Lower leg skin (tissue), 4 donors: ENCODE measurements at regions not wholly inside any gene's neighbourhood (a gene's known extent, or its start where the extent isn't known, plus 50 kb on each side); places are given as distances from the start of the nearest gene placed in this dataset.

Experiments used
- DNase-seq, 2 donors: peaks; one replicate each; pipeline ENCODE4 v3.0.0-alpha.2; 2019; ENCODE audit warnings: low spot score in 2 of 2
- H3K4me3 ChIP-seq: fragments of 200-600 bp; sonication (generic); 2 replicates; pipeline ENCODE4 v1.5.1; 2017; ENCODE audit warnings: mild to moderate bottlenecking, low read depth; ENCODE audit not compliant: poor library complexity, severe bottlenecking
- POLR2A ChIP-seq, 2 donors: fragments of 450-650 bp; IDR thresholded peaks; one replicate each; pipeline ENCODE4 v1.6.1; 2016 to 2017; ENCODE audit warnings: antibody characterized with exemption in 2 of 2, mild to moderate bottlenecking in 1 of 2, moderate library complexity in 1 of 2
- WGBS, 2 donors: methylation state at CpG; one replicate each; pipeline ENCODE4 v1.1.5; 2018; 5-methylcytosine and 5-hydroxymethylcytosine counted together
- intact Hi-C: fragments of 100-400 bp; cut with DNase I; formaldehyde crosslinking; loops from one replicate; pipeline ENCODE4 v1.15.0; 2023; ENCODE audit warnings: low total_unique reads
- TF ChIP-seq, protein P1 (sequence below), 3 donors: fragments of 450-650 bp; IDR thresholded peaks; one replicate each; pipeline ENCODE4 v1.5.1; 2016; ENCODE audit warnings: antibody characterized with exemption in 3 of 3, mild to moderate bottlenecking in 3 of 3, moderate library complexity in 2 of 3

DNA sequence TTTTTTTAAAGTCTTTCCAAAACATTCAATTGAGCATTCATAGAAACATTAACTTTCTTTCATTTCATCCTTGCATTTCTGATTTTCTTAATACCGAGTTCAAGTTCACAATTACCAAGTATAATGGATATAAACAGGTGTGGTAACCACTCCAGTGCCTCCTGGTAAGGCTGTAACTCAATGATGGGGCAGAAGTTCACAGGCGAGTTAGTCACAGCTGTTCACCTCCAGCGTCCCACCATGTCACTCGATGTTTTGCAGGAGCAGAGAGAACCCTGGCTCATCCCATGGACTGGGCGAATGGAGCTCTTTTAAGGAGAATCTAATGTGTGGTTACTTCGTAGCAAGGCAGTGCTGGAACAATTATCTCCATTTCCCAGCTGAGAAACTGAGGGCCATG is 94.4 kb upstream of the ALX4 start:
- DNase-seq, result peak in 1 of 2 donors; percentile 21
- no peak for TF ChIP-seq POLR2A (IDR thresholded peaks at IDR 0.05)
- TF ChIP-seq, protein P1, sequence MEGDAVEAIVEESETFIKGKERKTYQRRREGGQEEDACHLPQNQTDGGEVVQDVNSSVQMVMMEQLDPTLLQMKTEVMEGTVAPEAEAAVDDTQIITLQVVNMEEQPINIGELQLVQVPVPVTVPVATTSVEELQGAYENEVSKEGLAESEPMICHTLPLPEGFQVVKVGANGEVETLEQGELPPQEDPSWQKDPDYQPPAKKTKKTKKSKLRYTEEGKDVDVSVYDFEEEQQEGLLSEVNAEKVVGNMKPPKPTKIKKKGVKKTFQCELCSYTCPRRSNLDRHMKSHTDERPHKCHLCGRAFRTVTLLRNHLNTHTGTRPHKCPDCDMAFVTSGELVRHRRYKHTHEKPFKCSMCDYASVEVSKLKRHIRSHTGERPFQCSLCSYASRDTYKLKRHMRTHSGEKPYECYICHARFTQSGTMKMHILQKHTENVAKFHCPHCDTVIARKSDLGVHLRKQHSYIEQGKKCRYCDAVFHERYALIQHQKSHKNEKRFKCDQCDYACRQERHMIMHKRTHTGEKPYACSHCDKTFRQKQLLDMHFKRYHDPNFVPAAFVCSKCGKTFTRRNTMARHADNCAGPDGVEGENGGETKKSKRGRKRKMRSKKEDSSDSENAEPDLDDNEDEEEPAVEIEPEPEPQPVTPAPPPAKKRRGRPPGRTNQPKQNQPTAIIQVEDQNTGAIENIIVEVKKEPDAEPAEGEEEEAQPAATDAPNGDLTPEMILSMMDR (IDR thresholded peaks at IDR 0.05), result no peak
- H3K4me3 ChIP-seq, result no peak overlapping the region
- intact Hi-C loops, result no loop called here
- WGBS, 2 donors, result 75 to 83% methylated on average over 6 of the region's 6 CpGs

DNA sequence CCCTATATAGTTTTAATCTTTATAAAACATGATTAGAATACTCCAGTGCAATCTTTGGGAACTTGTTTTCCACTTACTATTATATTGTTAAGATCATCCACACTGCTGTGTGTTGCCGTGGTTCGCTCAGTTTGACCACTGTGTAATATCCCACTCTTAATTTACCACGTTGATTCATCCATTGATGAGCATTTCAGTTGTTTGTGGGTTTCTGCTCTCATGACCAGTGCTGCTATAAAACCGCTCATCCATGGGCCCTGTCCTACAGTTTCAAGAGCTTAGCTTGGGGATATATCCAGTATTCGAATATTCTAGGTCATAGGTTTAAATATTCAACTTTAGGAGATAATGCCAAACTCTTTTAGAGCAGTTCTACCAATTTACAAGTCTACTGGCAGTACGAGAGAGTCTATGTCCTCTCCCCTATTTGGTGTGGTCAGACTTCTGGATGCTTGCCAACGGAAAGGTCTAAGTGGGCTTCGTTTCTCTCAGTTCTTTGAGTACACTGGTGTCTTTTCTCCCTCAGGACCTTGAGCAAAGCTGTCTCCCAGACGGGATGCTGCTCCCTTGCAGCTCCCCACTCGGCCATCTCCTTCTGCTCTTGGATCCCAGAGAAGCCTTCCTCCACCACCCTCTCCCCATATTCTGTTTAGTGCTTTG is 94.9 kb upstream of the ALX4 start:
- H3K4me3 ChIP-seq, result no peak overlapping the region
- TF ChIP-seq, protein P1 (IDR thresholded peaks at IDR 0.05), result no peak
- intact Hi-C loops, result no loop called here
- no peak for DNase-seq
- 72 to 80% methylated on average over 10 of the region's 10 CpGs for WGBS, 2 donors

DNA sequence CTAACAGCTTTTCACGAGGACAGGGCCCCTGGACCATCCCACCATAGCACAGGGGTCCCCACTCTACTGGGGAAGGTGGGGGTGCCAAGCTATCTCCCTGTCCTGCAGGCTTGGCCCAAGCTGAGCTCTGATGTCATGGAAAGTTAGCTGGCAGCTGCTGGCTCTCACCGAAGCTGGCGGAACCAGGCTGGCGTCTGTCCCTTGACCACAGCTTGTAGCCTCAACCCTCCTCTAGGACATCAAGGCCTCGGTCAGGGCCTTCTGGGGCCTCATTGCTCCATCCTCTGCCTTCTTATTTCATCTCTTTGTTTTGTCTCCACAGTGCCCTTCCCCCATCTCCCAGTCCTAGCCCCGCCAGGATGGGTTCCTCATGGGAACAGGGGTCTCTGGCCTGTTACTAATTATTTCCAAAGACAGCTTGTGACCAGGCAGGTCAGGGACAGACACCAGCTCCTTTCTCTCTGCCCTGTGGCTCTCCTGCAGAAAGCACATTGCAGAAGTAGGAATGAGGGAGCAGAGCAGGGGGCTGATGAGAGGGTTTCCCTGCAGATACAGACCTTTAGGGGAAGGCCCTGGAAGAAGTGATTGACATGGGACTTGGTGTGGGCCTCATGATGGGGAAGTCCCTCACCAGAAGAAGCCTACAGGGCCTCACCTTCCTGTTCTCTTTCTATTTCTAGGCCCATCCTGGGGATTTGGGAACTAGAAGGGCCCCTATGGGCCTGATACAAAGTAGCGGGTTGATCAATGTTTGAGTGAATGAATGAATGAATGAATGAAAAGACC is 97.5 kb upstream of the ALX4 start:
- peak in 1 of 2 donors; percentile 50 for DNase-seq
- H3K4me3 ChIP-seq, result no peak overlapping the region
- WGBS, 2 donors, result 78 to 79% methylated on average over 7 of the region's 7 CpGs
- intact Hi-C loops, result no loop called here
- TF ChIP-seq, protein P1 (IDR thresholded peaks at IDR 0.05), result no peak
- no peak for TF ChIP-seq POLR2A (IDR thresholded peaks at IDR 0.05)

DNA sequence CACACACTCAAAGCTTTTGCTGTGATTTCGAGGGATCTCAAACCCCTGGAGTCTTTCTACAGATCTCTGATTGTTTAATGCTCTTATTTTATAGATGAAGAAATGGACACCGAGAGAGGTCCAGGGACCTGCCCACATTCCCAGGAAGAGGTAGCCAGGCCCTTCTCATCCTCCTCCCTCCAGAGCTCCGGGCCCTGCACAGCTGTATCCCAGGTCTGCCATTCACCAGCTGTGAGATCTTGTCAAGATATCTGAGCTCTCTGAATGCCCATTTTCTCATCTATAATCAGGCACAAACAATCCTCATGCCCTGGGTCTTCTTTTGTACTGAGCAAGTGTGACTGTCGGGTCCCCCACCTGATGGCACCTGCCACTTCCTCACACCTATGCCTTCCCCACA is 98.2 kb upstream of the ALX4 start:
- no peak overlapping the region for H3K4me3 ChIP-seq
- TF ChIP-seq POLR2A (IDR thresholded peaks at IDR 0.05), result no peak
- TF ChIP-seq, protein P1 (IDR thresholded peaks at IDR 0.05), result no peak
- DNase-seq, result peak in 1 of 2 donors; percentile 31
- intact Hi-C loops, result no loop called here
- WGBS, 2 donors, result 44% methylated on average over 4 of the region's 4 CpGs

DNA sequence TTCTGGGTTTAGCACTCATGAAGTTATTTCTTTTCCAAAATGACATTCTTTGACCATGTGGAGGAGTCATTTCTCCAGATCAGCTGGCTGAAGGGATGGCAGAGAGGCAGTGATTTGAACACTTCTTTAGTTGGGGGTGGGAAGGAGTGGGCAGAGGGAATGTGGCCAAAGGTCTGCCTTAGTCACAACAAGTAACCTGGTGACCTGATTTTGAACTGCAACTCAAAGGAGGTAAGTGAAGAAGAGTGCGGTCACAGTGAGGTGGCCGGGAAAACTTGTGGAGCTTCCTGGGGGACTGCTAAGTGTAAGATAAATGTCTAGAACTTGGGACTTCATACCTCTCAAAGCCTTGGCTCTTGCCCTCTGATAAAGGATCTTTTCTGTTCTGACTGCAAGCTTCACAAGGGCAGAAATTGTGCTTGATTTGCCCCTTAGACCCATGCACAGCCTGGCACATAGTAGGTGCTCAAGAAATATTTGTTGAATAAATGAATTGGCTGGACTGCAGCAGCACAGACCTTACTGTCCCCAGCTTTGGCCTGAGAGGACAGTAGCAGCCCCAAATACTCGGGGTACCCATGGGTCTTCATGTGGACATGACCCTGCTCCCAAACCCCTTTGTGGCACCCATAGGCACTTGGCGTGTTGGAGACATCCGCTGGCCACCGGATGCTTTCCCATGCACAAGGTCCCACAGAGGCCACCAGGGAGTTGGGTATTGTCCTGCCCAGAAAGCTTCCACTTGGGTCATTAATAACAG is 99.0 kb upstream of the ALX4 start:
- TF ChIP-seq, protein P1 (IDR thresholded peaks at IDR 0.05), result no peak
- TF ChIP-seq POLR2A (IDR thresholded peaks at IDR 0.05), result no peak
- peak in 1 of 2 donors; percentile 45 for DNase-seq
- intact Hi-C loops, result no loop called here
- 87 to 89% methylated on average over 6 of the region's 6 CpGs for WGBS, 2 donors
- H3K4me3 ChIP-seq, result no peak overlapping the region
